Smooth muscle cell (in vitro differentiated cells): ENCODE measurements at regions not wholly inside any gene's neighbourhood (a gene's known extent, or its start where the extent isn't known, plus 50 kb on each side); places are given as distances from the start of the nearest gene placed in this dataset.

ENCODE experiments used
- DNase-seq: peaks from one replicate; lab custom pipeline; 2025; ENCODE audit not compliant: unreplicated experiment; lab: John Stamatoyannopoulos, UW
- H2AFZ ChIP-seq: fragments of 200-600 bp; sonication (generic); 2 replicates; pipeline ENCODE4 v1.6.0; 2016; ENCODE audit warnings: antibody characterized with exemption, low read depth, mild to moderate bottlenecking
- H3F3A ChIP-seq: fragments of 200-600 bp; sonication (generic); 2 replicates; pipeline ENCODE4 v1.6.0; 2017; ENCODE audit warnings: antibody characterized with exemption, low read depth
- H3K27ac ChIP-seq: fragments of 200-600 bp; sonication (generic); 2 replicates; pipeline ENCODE4 v1.5.1; 2016; ENCODE audit warnings: low read depth, mild to moderate bottlenecking
- H3K27me3 ChIP-seq: fragments of 200-600 bp; sonication (generic); 2 replicates; pipeline ENCODE4 v1.6.1; 2016; ENCODE audit warnings: low read depth, mild to moderate bottlenecking
- H3K36me3 ChIP-seq: fragments of 200-600 bp; sonication (generic); 2 replicates; pipeline ENCODE4 v1.5.1; 2016; ENCODE audit warnings: low read depth
- H3K4me1 ChIP-seq: fragments of 200-600 bp; sonication (generic); 2 replicates; pipeline ENCODE4 v1.5.1; 2016; ENCODE audit warnings: low read depth
- H3K4me2 ChIP-seq: fragments of 200-600 bp; sonication (generic); 2 replicates; pipeline ENCODE4 v1.6.0; 2016; ENCODE audit warnings: mild to moderate bottlenecking
- H3K4me3 ChIP-seq: fragments of 200-600 bp; sonication (generic); 2 replicates; pipeline ENCODE4 v1.5.1; 2016; ENCODE audit warnings: mild to moderate bottlenecking
- H3K79me2 ChIP-seq: fragments of 200-600 bp; sonication (generic); 2 replicates; pipeline ENCODE4 v1.6.0; 2016; ENCODE audit warnings: low read depth, mild to moderate bottlenecking
- H3K9ac ChIP-seq: fragments of 200-600 bp; sonication (generic); 2 replicates; pipeline ENCODE4 v1.6.0; 2016; ENCODE audit warnings: low read depth
- H3K9me3 ChIP-seq: fragments of 200-600 bp; sonication (generic); replicated peaks from 2 replicates; pipeline ENCODE4 v1.5.1; 2016; ENCODE audit warnings: low read depth
- H4K20me1 ChIP-seq: fragments of 200-600 bp; sonication (generic); 2 replicates; pipeline ENCODE4 v1.6.0; 2016; ENCODE audit warnings: low read depth
- WGBS: methylation state at CpG from one replicate; pipeline ENCODE4 v1.1.7; 2016; ENCODE audit warnings: low lambda C conversion rate; 5-methylcytosine and 5-hydroxymethylcytosine counted together
- TF ChIP-seq, protein P1 (sequence below): fragments of 200-600 bp; sonication (generic); IDR thresholded peaks from 2 replicates; pipeline ENCODE4 v1.5.1; 2017; ENCODE audit warnings: borderline replicate concordance, mild to moderate bottlenecking, antibody characterized with exemption; ENCODE audit not compliant: insufficient read depth, poor library complexity, severe bottlenecking

DNA sequence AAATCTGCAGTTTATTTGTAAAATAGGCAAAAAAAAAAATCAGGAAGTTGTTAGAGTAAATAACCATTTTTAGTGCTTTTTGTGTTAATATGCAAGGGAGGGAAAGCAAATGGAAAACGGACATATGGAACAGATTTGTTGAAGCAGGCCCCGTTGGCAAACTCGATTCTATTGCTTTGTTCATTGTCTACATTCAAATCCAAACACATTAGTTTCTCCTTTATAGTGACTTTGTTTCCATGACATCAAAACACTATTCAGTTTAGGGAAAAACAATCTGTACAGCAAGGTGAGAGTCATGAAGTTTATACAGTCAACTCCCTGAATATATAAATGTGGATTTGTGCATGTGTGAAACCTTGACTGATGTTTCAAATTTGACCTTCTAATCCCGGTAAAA lies 142.2 kb downstream of the FAM47A start:
- Histone ChIP-seq H3K27me3 (no peaks in the 10 kb centered on the region), H3K9me3 (no peaks in the 10 kb centered on the region), H3K4me3 (no peak overlapping the region), H4K20me1 (no peaks in the 10 kb centered on the region), H3K4me2 (no peak overlapping the region), H3K36me3 (no peaks in the 10 kb centered on the region), H3F3A (no peaks in the 10 kb centered on the region), H3K27ac (no peak overlapping the region), H3K79me2 (no peaks in the 10 kb centered on the region), H3K4me1 (no peaks in the 10 kb centered on the region), H2AFZ (no peak overlapping the region), H3K9ac (no peak overlapping the region)
- DNase-seq = no peak
- TF ChIP-seq, protein P1, sequence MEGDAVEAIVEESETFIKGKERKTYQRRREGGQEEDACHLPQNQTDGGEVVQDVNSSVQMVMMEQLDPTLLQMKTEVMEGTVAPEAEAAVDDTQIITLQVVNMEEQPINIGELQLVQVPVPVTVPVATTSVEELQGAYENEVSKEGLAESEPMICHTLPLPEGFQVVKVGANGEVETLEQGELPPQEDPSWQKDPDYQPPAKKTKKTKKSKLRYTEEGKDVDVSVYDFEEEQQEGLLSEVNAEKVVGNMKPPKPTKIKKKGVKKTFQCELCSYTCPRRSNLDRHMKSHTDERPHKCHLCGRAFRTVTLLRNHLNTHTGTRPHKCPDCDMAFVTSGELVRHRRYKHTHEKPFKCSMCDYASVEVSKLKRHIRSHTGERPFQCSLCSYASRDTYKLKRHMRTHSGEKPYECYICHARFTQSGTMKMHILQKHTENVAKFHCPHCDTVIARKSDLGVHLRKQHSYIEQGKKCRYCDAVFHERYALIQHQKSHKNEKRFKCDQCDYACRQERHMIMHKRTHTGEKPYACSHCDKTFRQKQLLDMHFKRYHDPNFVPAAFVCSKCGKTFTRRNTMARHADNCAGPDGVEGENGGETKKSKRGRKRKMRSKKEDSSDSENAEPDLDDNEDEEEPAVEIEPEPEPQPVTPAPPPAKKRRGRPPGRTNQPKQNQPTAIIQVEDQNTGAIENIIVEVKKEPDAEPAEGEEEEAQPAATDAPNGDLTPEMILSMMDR = no peak
- WGBS = 89% methylated on average over 4 of the region's 4 CpGs

DNA sequence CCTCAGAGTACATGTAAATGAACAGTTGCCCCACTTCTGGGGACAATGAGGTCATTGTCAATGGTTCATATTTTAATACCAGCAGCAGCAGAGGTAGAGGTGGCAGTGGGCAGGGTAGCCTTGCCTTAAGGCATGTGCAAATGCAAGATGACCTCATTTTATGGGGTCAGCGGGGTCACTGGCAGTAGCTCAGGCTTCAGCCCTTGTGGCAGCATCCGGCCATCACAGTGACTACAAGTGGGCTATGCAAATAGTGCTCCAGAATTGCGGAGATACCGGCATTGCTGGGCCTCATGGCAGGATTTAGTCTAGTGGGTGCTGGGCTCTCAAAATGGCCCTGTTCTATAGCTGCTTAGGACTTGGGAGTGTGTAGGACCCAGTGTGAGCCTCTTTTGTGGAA lies 144.7 kb downstream of the FAM47A start:
- no peaks in the 10 kb centered on the region for H3K4me1 ChIP-seq
- H2AFZ ChIP-seq = no peak overlapping the region
- H3K36me3 ChIP-seq = no peaks in the 10 kb centered on the region
- no peak overlapping the region for H3K9ac ChIP-seq
- no peaks in the 10 kb centered on the region for H3K9me3 ChIP-seq
- DNase-seq = no peak
- no peak overlapping the region for H3K4me2 ChIP-seq
- no peak overlapping the region for H3K4me3 ChIP-seq
- H3K27ac ChIP-seq = no peak overlapping the region
- H3F3A ChIP-seq = no peaks in the 10 kb centered on the region
- TF ChIP-seq, protein P1 = no peak
- H3K79me2 ChIP-seq = no peaks in the 10 kb centered on the region
- no peaks in the 10 kb centered on the region for H4K20me1 ChIP-seq
- 93% methylated on average over 4 of the region's 4 CpGs for WGBS
- no peaks in the 10 kb centered on the region for H3K27me3 ChIP-seq

DNA sequence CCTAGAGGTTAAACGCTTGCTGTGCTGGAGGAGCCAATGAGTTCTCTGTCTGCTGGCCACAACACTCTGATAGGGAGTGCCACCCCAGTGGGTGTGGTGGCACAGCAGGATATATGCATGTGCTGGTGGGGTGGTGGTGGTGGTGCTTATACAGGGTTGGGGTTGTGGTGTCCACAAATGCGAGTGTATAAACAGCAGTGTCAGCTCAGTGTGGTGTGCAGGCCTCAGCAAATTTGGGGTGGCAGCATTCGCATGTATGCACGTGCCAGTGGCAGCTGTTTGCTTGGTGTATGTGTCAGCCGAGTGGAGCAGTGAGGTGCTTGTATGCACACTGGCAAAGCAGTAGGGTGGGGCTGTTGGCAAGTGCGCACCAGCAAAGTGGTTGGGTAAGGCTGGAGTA lies 157.4 kb downstream of the FAM47A start:
- Histone ChIP-seq H3K4me3 (no peak overlapping the region), H3K4me2 (no peak overlapping the region), H3K9ac (no peak overlapping the region), H3K79me2 (no peaks in the 10 kb centered on the region), H3K27ac (no peak overlapping the region), H2AFZ (no peak overlapping the region), H3K9me3 (no peaks in the 10 kb centered on the region), H4K20me1 (no peaks in the 10 kb centered on the region), H3K36me3 (no peaks in the 10 kb centered on the region), H3K27me3 (no peaks in the 10 kb centered on the region), H3K4me1 (no peaks in the 10 kb centered on the region), H3F3A (no peaks in the 10 kb centered on the region)
- TF ChIP-seq, protein P1 = no peak
- DNase-seq = no peak
- 92% methylated on average over 6 of the region's 6 CpGs for WGBS
